ENCODE measurements at regions not wholly inside any gene's neighbourhood (a gene's known extent, or its start where the extent isn't known, plus 50 kb on each side); places are given as distances from the start of the nearest gene placed in this dataset.

- no peak for DNase-seq (ENCODE audit: low read depth)
- TF ChIP-seq CTCF (IDR thresholded peaks at IDR 0.05; ENCODE audit: low read depth, low read length): no peak
- no peak for TF ChIP-seq MYC (IDR thresholded peaks at IDR 0.05; ENCODE audit: low read depth, low read length)
- no peak for TF ChIP-seq POLR2A (IDR thresholded peaks at IDR 0.05; ENCODE audit: extremely low read depth, insufficient read length)
- TF ChIP-seq MAX (IDR thresholded peaks at IDR 0.05; ENCODE audit: low read depth, low read length): no peak
These were observed 2096.3 kb upstream of the CELF4 start for GRCh38 chr18:39661856-39662366.

GRCh38 chr18:39660141-39660540, 2094.5 kb upstream of the CELF4 start:
- TF ChIP-seq MAX (IDR thresholded peaks at IDR 0.05; ENCODE audit: low read depth, low read length) (no peak), POLR2A (IDR thresholded peaks at IDR 0.05; ENCODE audit: extremely low read depth, insufficient read length) (no peak), CTCF (IDR thresholded peaks at IDR 0.05; ENCODE audit: low read depth, low read length) (no peak), MYC (IDR thresholded peaks at IDR 0.05; ENCODE audit: low read depth, low read length) (no peak)
- no peak overlapping the region for H3K4me3 ChIP-seq (ENCODE audit: low read depth, low read length)
- no peak for DNase-seq (ENCODE audit: low read depth)

More at GRCh38 chr18:39661856-39662366, 2096.3 kb upstream of the CELF4 start:
- H3K4me3 ChIP-seq (ENCODE audit: low read depth, low read length): no peak overlapping the region

GRCh38 chr18:39655341-39655740, 2089.7 kb upstream of the CELF4 start:
- no peak for DNase-seq (ENCODE audit: low read depth)
- no peak overlapping the region for H3K4me3 ChIP-seq (ENCODE audit: low read depth, low read length)
- no peak for TF ChIP-seq MYC (IDR thresholded peaks at IDR 0.05; ENCODE audit: low read depth, low read length)
- TF ChIP-seq MAX (IDR thresholded peaks at IDR 0.05; ENCODE audit: low read depth, low read length): no peak
- TF ChIP-seq CTCF (IDR thresholded peaks at IDR 0.05; ENCODE audit: low read depth, low read length): no peak
- TF ChIP-seq POLR2A (IDR thresholded peaks at IDR 0.05; ENCODE audit: extremely low read depth, insufficient read length): no peak

GRCh38 chr18:39653221-39653620, 2087.6 kb upstream of the CELF4 start:
- no peak for TF ChIP-seq CTCF (IDR thresholded peaks at IDR 0.05; ENCODE audit: low read depth, low read length)
- TF ChIP-seq MYC (IDR thresholded peaks at IDR 0.05; ENCODE audit: low read depth, low read length): no peak
- TF ChIP-seq MAX (IDR thresholded peaks at IDR 0.05; ENCODE audit: low read depth, low read length): no peak
- TF ChIP-seq POLR2A (IDR thresholded peaks at IDR 0.05; ENCODE audit: extremely low read depth, insufficient read length): no peak
- DNase-seq (ENCODE audit: low read depth): no peak
- H3K4me3 ChIP-seq (ENCODE audit: low read depth, low read length): no peak overlapping the region

GRCh38 chr18:39648616-39649015, 2083.0 kb upstream of the CELF4 start:
- H3K4me3 ChIP-seq (ENCODE audit: low read depth, low read length): no peak overlapping the region
- DNase-seq (ENCODE audit: low read depth): no peak
- TF ChIP-seq MAX (IDR thresholded peaks at IDR 0.05; ENCODE audit: low read depth, low read length): no peak
- no peak for TF ChIP-seq MYC (IDR thresholded peaks at IDR 0.05; ENCODE audit: low read depth, low read length)
- TF ChIP-seq POLR2A (IDR thresholded peaks at IDR 0.05; ENCODE audit: extremely low read depth, insufficient read length): no peak
- TF ChIP-seq CTCF (IDR thresholded peaks at IDR 0.05; ENCODE audit: low read depth, low read length): no peak
